ENCODE measurements at regions not wholly inside any gene's neighbourhood (a gene's known extent, or its start where the extent isn't known, plus 50 kb on each side); places are given as distances from the start of the nearest gene placed in this dataset.

DNA sequence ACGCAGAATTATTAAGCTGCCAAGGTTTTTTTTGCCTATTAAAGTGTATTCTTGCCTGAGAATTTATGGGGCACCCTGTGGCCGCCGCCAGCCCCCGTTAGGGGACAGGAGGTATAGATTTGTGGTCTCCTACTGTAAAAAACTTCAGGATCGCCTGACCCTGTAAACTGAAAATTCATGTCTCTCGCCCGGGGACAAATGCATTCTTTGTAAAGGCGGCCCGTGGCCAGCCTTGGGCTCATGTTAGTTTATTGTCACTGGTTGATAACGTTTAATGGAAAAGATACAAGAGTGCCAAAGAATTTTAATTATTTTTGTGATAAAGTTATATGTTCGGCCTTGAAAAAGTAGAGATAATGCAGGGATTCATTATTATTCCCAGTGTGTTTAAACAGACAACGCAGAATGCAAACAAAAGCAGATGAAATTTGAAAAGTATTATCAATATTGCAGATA is 141.7 kb downstream of the URI1 start:
- Histone ChIP-seq H3K4me3 (no peak overlapping the region), H3K27ac (no peak overlapping the region), H3K9me3 (peaks cover 7% of the 10 kb centered on the region; the same call in 2 of the 3 replicates), H3K4me1 (no peaks in the 10 kb centered on the region), H3K4me2 (no peak overlapping the region)
- 44% methylated on average over 12 of the region's 12 CpGs for WGBS (ENCODE audit: missing lambda C conversion rate)
- TF ChIP-seq CHD4 (IDR thresholded peaks at IDR 0.05; ENCODE audit: borderline replicate concordance) (no peak), NPAS2 (CRISPR knock-in tag; IDR thresholded peaks at IDR 0.05; ENCODE audit: borderline replicate concordance) (no peak), ZFP36 (IDR thresholded peaks at IDR 0.05; ENCODE audit: borderline replicate concordance, partially characterized antibody) (no peak), MYC (IDR thresholded peaks at IDR 0.05; ENCODE audit: borderline replicate concordance, low read length) (no peak), POLR2AphosphoS2 (conservative IDR thresholded peaks at IDR 0.05; ENCODE audit: low read length) (no peak), JUNB (IDR thresholded peaks at IDR 0.05) (no peak), FOSB (CRISPR knock-in tag; IDR thresholded peaks at IDR 0.05) (no peak), RFX5 (IDR thresholded peaks at IDR 0.05) (no peak), EHMT2 (IDR thresholded peaks at IDR 0.05; ENCODE audit: low read depth) (no peak), JUN (IDR thresholded peaks at IDR 0.05) (no peak)
- TF ChIP-seq, protein P1, sequence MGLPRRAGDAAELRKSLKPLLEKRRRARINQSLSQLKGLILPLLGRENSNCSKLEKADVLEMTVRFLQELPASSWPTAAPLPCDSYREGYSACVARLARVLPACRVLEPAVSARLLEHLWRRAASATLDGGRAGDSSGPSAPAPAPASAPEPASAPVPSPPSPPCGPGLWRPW (IDR thresholded peaks at IDR 0.05): no peak
- TF ChIP-seq, protein P2, sequence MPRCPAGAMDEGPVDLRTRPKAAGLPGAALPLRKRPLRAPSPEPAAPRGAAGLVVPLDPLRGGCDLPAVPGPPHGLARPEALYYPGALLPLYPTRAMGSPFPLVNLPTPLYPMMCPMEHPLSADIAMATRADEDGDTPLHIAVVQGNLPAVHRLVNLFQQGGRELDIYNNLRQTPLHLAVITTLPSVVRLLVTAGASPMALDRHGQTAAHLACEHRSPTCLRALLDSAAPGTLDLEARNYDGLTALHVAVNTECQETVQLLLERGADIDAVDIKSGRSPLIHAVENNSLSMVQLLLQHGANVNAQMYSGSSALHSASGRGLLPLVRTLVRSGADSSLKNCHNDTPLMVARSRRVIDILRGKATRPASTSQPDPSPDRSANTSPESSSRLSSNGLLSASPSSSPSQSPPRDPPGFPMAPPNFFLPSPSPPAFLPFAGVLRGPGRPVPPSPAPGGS (IDR thresholded peaks at IDR 0.05): no peak
- TF ChIP-seq, protein P3, sequence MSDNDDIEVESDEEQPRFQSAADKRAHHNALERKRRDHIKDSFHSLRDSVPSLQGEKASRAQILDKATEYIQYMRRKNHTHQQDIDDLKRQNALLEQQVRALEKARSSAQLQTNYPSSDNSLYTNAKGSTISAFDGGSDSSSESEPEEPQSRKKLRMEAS (IDR thresholded peaks at IDR 0.05): no peak
- TF ChIP-seq, protein P4, sequence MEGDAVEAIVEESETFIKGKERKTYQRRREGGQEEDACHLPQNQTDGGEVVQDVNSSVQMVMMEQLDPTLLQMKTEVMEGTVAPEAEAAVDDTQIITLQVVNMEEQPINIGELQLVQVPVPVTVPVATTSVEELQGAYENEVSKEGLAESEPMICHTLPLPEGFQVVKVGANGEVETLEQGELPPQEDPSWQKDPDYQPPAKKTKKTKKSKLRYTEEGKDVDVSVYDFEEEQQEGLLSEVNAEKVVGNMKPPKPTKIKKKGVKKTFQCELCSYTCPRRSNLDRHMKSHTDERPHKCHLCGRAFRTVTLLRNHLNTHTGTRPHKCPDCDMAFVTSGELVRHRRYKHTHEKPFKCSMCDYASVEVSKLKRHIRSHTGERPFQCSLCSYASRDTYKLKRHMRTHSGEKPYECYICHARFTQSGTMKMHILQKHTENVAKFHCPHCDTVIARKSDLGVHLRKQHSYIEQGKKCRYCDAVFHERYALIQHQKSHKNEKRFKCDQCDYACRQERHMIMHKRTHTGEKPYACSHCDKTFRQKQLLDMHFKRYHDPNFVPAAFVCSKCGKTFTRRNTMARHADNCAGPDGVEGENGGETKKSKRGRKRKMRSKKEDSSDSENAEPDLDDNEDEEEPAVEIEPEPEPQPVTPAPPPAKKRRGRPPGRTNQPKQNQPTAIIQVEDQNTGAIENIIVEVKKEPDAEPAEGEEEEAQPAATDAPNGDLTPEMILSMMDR (IDR thresholded peaks at IDR 0.05): no peak
- ChIA-PET POLR2A (no interaction called here), CTCF (interaction anchor here (1.0 to 1.1 kb wide), 2 partner anchors 17 to 565 kb away, joined by 3 read pairs; no protein-coding TSS in a partner anchor)
- DNase-seq (ENCODE audit: low read depth in 1 of 2, low spot score in 1 of 2): no peak
- ATAC-seq: no peak
- FAIRE-seq: peak; percentile 18

DNA sequence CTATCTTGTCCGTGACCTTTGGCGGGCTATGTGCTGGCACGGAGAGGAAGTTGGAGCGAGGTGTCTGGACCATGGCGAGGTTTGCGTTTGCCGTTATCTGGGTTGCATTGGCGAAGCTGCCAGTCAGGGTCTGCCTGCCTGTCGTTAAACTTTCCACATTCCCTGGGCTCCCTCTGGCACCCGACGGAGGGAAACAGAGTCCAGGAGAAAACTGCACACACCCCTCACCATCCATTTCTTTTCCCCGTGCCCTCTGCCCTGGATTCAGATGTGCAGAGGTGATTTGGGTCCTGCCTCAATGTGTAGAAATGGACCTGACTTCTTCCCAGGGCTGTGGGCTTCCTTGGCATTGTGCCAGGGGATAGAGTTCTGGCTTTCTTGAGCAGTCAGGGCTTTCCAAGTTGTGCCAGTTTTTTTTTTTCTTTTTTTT is 142.4 kb downstream of the URI1 start:
- ChIA-PET POLR2A (no interaction called here), CTCF (no interaction called here)
- ATAC-seq (no peak), FAIRE-seq (no peak), DNase-seq (ENCODE audit: low read depth in 1 of 2, low spot score in 1 of 2) (no peak)
- peaks cover 2% of the 10 kb centered on the region; the same call in 2 of the 3 replicates for H3K9me3 ChIP-seq
- no peak for TF ChIP-seq RAD21 (conservative IDR thresholded peaks at IDR 0.05 in 1 of 2, IDR thresholded peaks at IDR 0.05 in 1 of 2)
- TF ChIP-seq, protein P5, sequence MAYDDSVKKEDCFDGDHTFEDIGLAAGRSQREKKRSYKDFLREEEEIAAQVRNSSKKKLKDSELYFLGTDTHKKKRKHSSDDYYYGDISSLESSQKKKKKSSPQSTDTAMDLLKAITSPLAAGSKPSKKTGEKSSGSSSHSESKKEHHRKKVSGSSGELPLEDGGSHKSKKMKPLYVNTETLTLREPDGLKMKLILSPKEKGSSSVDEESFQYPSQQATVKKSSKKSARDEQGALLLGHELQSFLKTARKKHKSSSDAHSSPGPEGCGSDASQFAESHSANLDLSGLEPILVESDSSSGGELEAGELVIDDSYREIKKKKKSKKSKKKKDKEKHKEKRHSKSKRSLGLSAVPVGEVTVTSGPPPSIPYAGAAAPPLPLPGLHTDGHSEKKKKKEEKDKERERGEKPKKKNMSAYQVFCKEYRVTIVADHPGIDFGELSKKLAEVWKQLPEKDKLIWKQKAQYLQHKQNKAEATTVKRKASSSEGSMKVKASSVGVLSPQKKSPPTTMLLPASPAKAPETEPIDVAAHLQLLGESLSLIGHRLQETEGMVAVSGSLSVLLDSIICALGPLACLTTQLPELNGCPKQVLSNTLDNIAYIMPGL (CRISPR knock-in tag; IDR thresholded peaks at IDR 0.05; ENCODE audit: borderline replicate concordance): no peak
- TF ChIP-seq CBX2 (IDR thresholded peaks at IDR 0.05; ENCODE audit: borderline replicate concordance, low read depth): no peak
- no peak for TF ChIP-seq HEYL (CRISPR knock-in tag; IDR thresholded peaks at IDR 0.05)
- TF ChIP-seq EHF (CRISPR knock-in tag; IDR thresholded peaks at IDR 0.05): no peak
- no peak for TF ChIP-seq ZC3H11A (IDR thresholded peaks at IDR 0.05)
- no peak for TF ChIP-seq GATA3 (IDR thresholded peaks at IDR 0.05; ENCODE audit: borderline replicate concordance)
- no peak for TF ChIP-seq SREBF2 (IDR thresholded peaks at IDR 0.05)
- no peak for TF ChIP-seq HOXB5 (CRISPR knock-in tag; IDR thresholded peaks at IDR 0.05)
- no peak overlapping the region for H3K4me2 ChIP-seq
- no peak overlapping the region for H3K4me3 ChIP-seq
- no peak overlapping the region for H3K27ac ChIP-seq
- H3K4me1 ChIP-seq: no peaks in the 10 kb centered on the region
- WGBS (ENCODE audit: missing lambda C conversion rate): 72% methylated on average over 12 of the region's 12 CpGs

Measured in A549 (cell line).